SW 1271 (cell line): ENCODE measurements at regions not wholly inside any gene's neighbourhood (a gene's known extent, or its start where the extent isn't known, plus 50 kb on each side); places are given as distances from the start of the nearest gene placed in this dataset.

Experiments used
- DNase-seq, 2 experiments: peaks; one replicate each; lab custom pipeline; 2025; lab: John Stamatoyannopoulos, UW

DNA sequence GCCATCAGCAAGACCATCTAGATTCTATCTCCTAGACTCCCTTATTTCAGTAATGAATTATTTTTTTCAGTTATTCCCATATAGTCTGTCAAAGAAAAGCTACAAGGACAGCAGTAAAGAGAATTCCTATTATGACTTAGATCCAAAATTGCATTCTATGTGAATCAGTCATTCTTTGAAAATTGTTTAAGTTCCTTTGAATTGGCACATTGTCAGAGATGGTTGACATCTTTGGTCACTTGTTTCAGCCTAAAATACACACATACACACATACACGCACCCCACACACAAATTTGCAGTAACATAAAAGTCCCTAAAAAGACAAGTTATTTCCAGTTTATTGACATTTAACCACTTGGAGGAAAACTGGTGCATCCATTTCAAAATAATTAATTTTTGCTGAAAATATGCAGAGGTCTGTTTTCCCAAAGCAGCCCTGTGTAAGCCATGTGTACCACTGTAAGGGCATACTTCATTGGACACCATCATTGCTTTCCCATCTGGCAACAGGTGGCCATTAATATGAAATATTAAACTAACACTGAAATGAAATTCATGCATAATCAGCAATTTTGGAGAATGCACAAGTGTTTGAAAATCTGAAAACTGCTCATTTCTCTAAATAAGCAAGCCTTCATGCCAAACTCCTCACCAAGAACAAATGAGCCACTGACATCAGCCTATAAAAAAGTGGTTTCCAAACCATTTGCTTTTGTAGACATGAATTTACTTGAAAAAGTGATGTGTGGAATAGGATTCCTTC lies 121.7 kb upstream of the COL1A2 start:
- peak in 1 of 2 experiments; percentile 6 for DNase-seq

DNA sequence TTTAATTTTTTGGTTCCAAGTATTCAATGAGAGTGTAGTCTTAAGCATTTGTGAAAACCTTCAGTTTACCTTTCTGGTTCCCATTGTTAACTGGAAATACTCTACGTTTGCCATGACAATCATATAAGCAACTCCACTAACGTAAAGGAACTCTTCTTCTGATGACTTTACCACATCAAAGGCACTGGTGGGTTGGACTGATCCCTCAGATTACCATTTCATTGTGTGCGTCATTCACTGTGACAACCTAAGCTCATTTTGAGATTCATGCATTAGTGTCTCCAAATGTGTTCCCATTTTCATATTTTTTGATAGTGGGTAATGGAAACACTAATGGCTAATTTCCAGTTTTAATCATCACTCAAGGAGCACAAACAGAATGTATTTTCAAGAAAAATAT lies 119.9 kb upstream of the COL1A2 start:
- no peak for DNase-seq

DNA sequence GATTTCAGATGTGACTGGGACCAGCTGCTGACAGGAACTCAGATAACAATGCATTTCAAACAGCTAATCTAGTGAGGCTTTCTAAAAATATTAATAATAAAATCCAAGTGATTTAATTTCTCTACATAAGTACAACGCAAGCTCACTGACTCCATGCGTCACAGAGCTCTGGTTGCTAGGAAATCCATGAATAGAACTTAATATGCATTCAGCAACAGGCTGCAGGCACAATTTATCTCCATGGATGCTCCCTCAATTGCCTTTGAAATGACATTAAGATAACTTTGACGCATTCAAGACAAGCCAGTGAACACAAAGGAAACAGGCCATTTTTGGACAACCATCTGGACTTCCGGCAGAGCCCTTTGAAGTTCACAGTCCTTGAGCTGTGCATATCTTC lies 118.7 kb upstream of the COL1A2 start:
- no peak for DNase-seq

DNA sequence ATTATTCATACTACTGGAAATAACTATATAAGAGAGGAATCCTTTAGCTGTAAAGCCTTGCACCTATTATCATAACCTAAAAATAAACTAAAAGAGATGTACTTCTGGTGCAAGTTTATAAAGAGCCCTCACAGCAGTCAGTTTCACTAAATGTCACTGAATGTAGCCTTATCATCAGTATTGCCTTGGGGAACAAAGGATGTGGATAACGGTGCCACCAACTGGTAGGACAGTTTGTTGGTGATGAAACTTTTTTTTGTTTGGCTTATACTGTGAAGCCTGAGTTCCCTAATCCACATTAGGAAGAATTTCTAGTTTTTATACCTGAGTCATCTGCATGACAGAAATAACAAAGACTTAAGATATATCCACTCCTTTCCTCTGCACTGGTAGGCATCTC lies 117.9 kb upstream of the COL1A2 start:
- peak in 1 of 2 experiments; percentile 34 for DNase-seq

DNA sequence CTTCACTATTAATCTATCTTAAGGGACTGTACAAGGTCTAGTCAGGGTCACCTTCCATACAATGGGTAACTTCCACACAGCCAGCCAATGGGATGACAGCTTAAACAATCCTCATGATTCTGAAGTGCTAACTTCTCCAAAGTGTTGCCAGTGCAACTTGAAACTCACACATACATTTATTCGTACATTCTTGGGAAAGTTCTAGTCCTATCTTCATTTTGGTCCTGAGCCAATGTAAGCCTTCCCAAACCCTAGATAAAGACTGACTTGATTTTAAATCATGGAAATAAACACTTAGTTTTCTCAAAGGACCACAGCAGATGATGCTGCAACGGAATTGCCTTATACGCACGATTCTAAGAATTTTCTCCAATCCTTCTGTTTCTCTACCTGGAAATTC lies 117.5 kb upstream of the COL1A2 start:
- DNase-seq = no peak

DNA sequence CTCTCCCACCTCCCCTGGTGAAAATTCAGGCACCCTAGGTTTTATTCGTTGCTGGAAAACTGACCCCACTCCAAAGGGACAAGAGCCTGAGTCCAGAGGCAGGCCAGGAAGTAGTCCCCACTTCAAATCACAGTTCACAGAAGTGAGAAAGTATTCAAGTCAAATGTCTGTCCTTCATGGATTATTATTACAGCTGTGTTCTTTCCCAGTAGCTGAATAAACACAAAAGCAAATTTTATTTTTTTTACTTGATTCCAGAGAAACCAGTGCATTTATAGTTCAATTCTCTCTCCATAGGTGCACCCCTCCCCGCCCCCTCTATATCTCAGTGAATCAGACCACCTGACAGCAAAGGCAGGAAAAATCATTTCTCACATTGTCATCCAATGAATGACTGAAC lies 113.8 kb upstream of the COL1A2 start:
- no peak for DNase-seq

DNA sequence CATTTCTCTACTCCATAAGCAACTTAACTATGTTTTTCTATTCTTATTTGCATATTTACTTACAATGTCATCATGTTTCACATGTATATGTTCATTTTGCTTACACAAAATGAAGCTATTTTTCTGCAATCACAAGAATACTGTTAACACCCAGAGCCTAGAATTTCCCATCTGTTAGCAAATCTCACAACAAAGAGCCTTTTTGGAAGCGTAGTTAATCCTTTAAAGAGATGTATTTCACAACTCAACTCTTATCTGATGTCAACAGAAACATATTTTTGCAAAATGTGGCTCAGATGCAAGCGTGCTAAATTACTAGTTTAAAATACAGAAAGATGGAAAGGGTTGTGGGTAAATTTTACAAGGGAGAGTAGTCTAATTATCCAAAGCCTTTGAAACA lies 110.6 kb upstream of the COL1A2 start:
- DNase-seq = no peak

DNA sequence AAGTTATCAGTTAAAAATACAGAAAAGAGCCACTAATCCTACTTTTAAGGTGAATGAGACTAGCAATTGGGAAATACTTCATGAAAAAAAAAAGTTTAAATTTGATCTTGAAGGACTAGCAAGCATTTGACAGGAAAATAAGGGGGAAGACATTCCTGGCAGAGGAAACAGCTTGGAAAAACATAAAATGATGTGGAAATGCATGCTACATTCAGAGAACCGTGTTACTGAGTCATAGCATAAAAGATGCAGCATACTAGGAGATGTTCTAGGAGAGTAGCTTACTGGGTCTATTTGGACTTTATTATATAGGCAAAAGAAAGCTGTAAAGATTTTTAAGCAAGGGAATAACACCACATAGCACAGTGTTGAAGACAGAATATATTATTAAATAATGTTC lies 108.6 kb upstream of the COL1A2 start:
- DNase-seq = no peak

DNA sequence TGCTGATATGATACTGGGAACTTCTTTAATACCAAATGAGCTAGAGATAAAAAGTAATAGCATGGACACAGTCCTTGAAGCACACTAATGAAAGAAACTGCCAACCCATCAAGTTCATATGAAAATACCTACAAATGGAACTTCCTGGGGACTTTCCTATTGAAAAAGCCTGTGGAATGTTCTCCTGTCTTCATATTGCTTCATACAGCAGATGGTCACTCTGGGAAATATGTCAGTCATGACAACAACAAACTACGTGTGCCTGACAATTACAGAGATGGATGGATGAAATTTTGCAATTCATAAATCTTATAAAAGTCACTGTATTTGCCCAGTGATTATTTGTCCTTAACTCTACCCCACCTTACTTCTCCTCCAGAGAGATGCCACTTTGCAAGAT lies 106.6 kb upstream of the COL1A2 start:
- DNase-seq = no peak

DNA sequence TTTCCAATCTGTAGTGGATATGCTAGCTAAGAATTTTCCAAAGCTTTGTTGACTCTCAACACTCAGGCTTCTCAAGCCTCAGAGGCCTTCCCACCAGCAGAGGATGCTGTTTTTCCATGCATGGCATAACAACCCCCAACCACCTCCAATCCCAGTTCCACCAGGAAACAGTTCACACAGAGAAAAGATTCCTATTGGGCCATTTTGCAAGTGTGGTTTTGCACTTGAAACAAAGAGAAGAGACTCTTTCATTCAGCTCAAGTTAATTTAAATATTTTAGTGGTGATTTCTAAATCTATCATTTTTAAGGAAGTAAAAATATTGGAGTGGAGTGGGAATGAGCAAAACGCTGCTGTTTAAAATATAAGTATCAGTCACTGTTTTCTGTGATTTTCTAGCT lies 105.6 kb upstream of the COL1A2 start:
- peak; percentile 1 to 48 for DNase-seq

DNA sequence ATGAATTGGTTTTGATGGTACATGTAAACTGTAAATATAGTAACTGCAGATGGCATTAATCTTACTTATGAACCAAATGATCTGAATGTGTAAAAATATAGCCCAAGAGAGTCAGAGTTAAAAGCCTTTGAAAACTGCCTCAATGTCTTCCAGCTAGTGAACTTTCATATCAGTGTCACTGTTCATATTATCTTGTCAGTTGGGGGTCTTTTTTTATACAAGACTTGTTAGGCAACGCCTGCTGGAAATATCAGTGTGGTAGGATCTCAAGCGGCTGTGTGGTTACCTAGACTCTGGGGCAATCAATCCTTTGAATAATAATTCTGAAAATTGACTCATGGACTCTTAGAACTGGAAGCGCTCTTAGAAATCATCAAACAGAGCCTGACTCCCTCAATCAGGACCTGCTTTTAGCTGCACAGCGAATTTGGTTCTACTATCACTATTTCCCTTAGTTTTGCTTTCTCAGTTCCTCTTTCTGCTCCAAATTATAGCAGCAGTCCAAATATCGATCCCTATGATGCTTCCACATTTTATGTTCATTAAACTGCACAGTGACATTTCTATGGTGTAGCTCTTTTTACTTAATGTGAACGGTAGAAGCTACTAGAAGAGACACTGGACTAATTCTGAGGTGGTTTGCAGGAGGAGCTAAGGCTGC lies 100.1 kb upstream of the COL1A2 start:
- no peak for DNase-seq

DNA sequence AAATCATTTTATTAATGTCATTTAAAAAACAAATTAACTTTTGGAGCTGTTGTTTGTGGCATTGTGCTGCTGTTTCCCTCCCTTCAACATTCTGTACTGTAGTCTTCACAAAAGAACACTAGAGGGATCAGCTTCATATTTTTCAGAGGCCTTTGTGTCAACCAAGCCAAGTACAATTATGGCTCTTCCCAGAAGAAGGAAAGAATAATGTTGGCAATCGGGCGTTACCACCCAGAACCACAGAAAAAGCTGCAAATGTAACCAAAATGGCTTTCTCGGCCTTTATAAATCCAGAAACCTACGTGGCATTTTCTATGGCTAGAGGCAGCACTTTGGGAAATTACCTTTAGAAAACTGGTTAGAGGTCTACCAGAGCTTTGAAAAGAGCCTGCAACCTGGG lies 98.8 kb upstream of the COL1A2 start:
- DNase-seq = peak in 1 of 2 experiments; percentile 24

DNA sequence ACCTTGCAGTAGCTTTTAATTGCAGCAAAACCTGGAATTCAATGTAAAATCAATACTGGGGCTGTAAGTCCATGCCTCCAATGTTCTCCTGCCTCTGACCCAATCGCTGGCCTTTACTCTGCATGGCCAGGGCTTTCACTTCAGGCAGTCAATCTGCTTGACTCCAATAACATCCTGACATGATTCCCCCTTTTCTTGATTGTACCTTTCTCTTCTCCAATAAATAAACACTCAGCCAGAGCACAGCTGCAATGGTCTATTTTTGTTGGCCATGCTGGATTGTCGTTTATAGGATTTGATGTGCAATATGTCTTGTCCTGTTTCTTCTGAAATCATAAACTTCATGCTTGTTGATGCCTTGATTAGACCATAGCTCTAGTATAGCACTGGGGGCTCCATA lies 97.8 kb upstream of the COL1A2 start:
- DNase-seq = no peak

DNA sequence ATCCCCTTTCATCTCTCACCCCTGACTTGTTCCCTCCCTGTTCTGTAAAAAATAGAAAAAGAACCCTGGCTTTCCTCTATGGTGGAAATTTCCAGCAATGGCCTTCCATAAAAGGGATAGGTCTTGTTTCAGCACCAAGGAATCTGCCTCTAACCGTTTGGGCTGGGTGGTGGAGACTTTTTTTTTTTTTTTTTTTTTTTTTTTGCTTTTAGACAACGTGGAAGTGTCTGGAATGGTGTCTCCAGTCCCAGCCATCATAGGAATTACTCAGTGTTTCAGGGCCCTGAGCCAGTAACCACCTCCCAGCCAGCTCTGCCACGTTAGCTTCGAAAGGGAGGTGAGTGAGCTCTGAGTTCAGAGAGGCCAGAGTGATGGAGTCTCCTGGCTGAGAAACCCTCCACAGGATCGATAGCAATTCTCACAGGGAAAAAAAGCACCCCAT lies 97.3 kb upstream of the COL1A2 start:
- no peak for DNase-seq

DNA sequence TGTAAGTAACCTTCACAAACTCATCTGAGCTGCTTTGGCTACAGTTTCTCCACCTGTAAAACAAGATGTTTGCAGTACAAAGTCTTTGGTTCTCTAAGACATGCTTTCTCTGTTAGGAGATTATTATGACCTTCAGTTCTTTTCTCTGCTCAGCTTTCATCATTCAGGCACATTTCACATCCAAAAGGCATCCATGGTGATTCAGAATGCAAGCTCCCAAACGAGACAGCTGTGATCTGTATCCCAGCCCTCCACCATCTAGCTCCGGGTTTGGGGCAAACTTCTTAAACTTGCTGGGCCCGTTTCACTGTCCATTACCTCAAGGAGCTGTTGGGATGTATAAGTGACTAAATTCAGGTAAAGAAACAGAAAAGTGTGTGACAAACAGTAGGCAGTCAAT lies 95.8 kb upstream of the COL1A2 start:
- DNase-seq = no peak

DNA sequence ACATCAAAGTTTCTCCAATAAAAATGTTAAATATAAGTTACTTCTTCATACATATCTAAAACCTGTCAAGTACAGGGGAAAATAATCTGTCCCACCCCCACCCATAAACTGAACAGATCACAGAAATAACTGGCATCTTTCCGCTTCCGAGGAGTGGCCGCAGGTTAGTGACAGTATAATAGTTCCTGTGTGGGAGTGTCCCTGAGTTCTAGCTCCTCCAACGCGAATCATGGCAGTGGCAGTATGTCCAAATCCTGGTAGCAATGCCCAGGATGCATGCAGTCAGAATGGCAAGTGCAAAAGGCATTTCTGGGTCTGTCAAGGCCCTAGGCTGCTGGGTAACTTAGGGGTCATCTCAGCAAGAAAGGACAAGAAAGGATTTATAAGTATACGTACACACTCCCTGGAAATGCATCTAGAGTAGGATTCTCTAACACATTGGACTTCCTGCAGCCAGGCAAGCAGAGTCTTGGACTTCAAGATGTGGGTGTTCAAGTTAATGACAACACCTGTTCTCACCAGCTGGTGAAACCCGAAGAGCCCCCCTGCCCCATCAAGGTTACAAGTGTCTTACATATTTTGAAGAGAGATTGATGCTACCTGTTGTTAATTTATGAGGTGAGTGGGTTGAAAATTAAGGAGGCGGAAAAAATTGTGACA lies 94.4 kb upstream of the COL1A2 start:
- DNase-seq = no peak

DNA sequence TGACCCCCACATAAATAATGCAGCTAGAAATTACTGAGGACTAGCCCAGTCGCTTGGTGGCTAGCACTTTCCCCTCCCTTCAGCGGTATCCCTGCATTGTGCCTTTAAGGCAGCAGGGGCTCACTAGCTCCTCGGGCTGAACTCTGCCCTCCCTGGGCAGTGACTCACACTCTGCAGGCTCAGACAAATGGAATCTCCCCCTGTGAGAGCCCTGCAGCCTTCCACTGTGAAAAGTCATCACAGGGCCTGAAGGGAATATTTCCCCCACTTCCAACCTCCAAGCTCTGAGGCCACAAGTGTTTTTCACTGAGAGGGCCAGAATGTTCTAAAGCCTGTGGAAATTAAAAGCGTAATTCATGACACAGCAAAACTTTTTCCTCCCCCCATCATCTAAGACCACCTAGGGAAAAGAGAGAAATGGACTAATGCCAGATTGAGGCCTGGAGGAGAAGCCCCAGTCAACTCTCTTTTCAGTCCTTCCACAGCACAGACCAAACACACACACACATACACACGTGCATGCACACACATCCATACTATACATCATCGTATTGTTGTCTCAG lies 93.6 kb upstream of the COL1A2 start:
- peak; percentile 71 to 86 for DNase-seq

DNA sequence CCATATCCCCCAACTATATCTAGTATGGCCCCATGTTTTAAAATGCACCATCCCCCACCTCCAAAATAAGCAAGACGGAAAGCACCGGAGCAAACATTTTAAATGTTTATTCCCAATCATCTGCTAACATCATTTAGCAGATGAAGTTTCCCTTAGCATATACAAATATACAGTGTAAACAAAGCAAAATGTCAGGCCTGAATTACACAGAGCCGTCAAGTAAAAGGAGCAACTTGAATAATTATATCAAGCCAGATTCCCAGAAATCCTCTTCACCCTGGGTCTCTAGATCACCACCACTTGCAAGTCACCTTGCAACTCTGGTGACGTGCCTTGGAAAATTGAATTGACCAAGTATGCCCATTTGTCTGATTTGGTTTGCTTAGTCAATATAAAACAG lies 91.6 kb upstream of the COL1A2 start:
- no peak for DNase-seq

DNA sequence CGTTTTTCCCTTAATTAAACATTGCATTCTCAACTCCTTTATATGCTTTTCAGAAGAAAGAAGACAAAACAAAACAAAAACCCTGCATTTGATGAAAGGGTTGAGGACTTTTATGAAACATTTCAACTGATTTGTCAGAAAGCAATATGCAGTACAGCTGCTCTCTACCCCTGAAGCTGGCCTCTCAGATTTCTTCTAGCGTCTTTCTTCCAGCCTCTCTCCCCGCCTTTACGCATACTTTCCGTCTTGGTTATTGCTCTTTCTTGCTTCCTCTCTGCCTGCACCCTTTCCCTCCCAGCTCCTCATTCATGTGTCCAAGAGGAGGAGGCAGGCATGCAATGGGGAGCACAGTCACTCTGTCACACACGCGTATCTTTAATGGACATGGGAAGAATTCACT lies 91.0 kb upstream of the COL1A2 start:
- DNase-seq = no peak

DNA sequence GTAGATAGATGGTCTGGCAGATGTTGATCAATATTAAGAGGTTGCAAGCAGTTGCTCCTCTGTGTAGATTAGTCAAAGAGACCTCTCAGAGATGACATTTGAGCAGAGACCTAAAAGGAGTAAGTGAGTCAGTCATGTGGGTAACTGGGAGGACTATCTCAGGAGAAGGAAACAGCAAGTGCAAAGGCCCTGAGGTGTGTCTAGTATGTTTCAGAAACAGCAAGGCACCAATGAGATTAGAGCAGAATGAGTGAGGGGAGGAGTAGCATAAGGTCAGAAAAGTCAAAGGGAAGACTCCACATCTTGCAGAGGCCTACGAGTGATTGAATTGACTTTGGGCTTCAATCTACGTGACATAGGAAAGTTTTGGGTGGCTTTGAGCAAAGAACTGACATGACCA lies 89.8 kb upstream of the COL1A2 start:
- DNase-seq = no peak

DNA sequence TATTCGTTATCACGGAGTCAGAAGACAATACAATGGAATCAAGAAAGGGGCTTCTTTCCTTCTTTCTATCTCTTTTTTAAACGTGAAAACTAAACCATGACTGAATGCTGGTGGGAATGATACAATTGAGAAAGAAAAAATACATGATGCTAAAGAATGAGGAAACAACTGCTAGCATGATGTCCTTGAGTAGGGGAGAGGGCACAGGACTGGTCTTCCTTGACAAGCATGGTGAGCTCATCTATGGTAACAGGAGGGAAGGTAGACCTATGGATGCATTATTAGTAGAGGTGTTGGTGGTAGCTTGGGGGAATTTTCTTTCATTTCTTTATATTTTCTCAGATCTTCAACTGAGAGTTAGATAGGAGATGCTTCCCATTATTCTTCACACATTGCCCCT lies 88.9 kb upstream of the COL1A2 start:
- DNase-seq = no peak

DNA sequence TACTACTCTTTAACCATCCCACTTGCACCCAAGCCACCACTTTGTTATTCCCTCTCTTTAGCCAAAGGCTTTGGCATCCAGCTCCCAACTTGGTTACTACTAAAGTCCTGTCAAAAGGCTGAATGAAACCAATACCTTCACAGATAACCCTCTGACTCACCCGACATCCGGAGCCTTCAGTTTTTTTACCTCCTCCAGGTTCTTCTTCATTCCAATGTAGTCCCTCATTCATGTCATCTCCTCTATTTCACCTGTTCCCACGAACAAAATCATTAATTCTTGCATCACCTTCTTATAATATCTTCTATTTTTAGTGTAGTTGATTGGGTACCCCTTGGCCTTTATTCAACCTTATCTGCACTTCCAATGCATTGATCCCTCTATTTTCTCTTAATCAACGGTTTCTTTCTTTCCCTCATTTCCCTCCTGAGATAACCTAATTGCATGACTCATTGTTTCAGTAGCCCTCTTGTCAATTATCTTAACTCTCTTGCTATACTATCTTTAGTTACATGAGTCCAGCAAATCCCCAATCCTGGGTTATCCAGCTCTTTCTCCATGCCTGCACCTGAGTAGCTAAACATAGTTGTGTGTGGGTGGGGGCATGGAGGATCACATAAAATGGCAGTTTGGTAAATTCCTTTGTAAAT lies 87.2 kb upstream of the COL1A2 start:
- no peak for DNase-seq
